Astrocyte of the hippocampus (primary cell): ENCODE measurements at regions not wholly inside any gene's neighbourhood (a gene's known extent, or its start where the extent isn't known, plus 50 kb on each side); places are given as distances from the start of the nearest gene placed in this dataset.

ENCODE experiments used
- DNase-seq: peaks from one replicate; pipeline ENCODE4 v3.0.0; 2011; ENCODE audit warnings: low read depth, low spot score

DNA sequence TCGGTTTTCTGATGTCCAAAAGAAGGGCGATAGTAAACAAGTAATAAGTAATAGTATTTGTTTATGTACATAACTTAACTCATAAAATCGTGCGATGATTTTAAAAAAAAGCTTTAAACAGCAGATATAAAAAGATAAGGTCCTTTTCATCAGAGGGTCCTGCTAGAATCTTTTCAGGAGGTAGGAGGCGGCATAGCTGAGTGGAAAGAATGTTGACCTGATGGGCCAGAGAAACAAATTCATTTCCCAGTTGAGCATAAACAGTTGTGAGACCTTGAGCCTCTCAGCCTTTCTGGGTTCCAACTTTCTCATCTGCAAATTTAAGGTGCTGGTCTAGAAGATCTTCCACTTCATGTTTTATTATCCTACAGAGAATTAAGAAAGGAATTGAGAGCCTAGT is 173.5 kb downstream of the LACC1 start:
- DNase-seq, result no peak

DNA sequence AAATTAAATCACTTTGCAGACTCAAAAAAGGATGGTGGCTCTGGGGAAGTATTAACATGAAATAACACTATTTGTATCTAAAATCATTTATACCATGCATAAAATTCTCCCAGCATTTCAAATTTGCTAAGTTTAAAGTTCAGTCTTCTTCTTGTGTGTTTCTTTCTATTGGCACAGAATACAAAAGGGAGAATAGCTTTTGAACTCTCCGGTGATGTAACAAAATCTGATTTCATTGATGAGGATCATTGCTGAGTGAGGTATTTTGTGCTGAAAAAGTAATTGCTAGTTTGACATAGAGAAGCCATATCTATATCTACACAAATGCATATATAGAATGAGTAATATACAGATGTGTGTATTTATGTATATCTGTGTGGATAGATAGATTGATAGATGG is 174.8 kb downstream of the LACC1 start:
- DNase-seq, result no peak

DNA sequence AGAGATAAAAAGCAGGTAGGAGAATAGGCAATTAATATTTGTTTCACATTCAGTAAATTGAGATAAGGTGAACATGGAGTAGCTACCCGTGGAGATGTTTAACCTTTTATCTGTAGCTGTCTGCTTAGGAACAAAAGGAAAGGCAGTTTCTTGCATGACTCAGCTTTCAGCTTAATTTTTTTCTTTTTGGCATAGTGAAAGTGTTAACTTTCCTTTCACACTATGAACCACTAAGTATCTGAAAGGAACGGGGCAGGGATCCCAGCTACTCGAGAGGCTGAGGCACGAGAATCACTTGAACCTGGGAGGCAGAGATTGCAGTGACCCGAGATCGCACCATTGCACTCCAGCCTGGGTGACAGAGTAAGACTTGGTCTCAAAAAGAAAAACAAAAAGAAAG is 176.0 kb downstream of the LACC1 start:
- peak; percentile 50 for DNase-seq

DNA sequence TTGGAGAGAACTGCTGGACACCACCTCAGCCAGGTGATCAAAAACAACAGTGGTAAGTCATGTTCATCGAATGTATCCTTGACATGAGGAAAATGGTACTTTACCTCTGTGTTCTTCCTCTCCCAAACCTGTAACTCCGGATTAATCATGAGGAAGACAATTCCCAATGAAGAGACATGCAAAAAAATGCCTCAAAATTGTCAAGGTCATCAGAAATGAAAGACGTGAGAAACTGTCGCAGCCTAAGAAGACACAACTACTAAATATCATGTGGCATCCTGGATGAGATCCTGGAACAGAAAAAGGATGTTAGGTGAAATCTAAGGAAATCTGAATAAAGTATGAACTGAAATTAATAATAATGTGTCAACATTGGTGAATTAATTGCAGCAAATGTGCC is 178.4 kb downstream of the LACC1 start:
- no peak for DNase-seq

DNA sequence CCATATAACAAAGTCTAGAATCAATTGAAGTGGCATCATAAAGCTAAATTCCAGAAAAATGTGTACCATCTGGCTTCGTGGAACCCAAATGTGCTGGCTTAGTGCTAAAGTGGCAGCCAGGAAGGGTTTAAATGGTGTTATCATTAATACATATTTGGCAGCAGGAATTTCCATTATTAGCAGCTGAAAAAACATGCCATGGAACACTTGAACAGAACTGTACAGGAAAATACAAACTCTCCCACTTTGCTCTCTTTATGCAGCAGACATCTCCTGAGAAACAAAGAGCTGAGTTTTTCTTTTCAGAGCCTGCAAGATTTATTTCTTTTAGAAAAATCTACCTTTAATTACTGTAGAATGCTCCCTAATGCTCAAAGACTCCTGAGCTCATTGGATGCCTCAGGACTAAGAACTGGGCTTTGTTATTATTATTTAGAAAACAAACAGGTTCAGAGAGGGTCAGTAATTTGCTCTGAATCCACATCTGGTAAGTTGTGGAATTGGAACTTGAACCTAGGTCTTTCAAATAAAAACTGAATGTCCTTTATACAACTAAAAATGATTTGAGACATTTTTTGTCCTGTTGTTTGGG is 179.0 kb downstream of the LACC1 start:
- no peak for DNase-seq

DNA sequence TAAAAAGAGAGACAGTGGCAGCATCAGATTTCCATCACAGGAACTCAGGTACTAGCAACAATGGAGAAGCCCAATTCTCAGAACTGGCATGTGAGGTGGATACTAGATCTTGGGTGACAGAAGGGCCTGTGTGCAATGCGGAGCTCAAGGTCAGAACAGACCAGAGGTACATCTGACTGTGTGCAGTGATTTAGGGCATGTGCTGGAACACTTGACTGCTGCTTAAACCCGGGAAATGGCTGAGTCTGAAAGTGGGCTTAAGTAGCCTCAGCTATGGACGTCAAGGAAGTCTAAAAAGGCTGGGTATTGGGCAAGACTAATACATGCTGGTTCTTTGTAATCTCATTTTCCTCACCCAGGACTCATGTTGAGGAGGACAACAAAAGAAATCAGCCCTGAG is 182.2 kb downstream of the LACC1 start:
- DNase-seq, result no peak

DNA sequence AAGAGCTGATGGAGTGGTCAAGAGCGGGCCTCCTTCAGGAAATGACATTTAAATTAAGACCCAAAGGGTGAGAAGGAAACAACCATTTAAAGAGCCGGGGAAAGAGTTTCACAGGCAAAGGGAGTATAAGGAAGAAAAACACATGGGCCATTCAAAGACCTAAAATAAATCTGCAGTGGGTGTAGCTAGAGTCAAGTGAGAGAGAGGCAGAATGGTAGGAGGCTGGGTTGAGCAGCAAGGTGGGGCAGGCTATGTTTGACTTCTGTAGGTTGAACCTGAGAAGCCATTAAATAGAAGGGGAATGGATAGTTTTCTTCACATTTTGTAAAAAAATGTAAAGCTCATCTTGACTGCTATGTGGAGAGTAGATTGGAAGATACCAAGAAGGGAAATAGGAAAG is 183.8 kb downstream of the LACC1 start:
- DNase-seq, result no peak

DNA sequence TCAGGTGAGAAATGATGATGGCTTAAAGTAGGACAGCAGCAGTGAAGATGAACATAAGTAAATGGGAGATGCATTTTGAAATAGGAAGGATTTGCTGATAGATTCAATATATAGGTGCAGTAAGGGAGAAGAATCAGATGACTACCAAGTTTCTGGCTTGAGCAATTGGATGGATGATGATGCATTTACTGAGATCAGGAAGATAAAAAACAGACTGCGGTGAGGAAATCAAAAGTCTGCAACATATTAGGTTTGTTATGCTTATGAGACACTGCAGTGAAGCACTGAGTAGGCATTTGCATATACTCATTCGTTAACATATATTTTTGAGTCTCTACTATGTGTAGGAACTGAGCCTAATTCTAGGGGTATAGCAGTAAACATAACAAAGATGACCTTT is 184.2 kb downstream of the LACC1 start:
- no peak for DNase-seq

DNA sequence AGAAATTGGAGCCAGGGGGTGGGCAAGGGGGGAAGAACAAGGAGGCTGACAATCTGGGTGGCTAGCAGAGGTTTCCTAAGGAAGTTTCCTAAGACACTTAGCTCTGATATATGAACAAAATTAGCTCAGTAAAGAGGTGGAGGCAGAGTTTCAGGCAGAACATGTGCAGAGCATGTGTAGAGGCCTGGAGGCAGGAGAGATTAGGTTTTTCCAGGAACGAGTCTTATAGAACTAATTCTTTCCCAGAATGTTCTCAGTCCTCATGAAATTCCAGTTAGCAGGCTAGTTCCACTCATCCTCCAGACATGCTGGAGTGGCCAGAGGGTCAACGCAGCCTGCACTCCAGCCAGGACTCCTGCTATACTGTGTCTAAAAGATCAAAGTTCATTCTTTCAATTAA is 184.7 kb downstream of the LACC1 start:
- DNase-seq, result no peak

DNA sequence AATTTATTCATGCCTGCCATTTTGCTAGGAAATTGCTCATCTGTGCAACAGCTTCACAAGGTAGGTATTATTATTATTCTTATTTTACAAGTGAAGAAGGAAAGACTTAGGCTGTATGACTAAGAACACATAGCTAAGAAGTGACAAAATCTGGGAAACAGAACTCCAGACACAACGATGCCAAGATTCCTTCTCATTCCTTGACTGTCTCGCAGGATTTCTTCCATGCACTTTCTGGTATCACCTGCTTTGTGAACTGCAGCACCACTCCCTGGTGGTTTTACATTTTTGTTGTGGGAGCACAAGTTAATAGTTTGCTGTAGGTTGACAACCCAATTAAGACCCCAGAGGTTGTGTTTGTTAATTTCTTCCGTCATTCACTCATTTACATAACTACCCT is 188.5 kb downstream of the LACC1 start:
- DNase-seq, result peak; percentile 76

DNA sequence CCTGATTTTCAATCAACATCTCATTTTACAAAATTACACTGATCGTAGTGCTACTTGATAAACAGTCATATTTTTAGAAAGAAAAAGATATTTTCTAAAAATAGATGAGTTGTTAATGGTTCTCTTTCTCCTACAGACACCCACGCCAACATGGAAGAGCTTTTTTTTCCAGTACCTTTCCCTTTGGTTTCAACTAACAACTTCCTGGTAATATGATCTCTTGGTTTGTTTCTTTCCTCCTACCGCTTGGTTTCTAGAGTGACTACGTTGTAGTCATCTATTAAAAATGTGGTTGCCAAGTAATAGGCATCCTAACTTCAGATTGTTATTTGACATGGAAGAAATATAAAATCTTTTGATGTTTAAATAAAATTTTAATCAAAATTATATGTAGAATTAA is 189.0 kb downstream of the LACC1 start:
- DNase-seq, result peak; percentile 56

DNA sequence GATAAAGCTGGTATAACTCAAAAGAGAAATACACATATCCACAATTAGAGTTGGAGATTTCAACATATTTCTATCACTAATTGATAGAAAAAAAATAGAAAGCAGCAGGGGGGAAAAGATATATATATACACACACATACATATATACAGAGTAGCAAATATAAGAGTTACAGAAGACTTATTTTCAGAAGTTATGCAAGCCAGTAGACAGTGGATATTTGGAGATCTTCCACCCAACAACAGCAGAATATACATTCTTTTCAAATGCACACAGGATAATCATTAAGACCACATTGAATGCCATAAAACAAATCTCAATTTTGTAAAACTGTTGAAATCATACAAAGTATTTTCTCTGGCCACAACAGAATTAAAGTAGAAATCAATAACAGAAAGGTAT is 192.8 kb downstream of the LACC1 start:
- DNase-seq, result no peak

DNA sequence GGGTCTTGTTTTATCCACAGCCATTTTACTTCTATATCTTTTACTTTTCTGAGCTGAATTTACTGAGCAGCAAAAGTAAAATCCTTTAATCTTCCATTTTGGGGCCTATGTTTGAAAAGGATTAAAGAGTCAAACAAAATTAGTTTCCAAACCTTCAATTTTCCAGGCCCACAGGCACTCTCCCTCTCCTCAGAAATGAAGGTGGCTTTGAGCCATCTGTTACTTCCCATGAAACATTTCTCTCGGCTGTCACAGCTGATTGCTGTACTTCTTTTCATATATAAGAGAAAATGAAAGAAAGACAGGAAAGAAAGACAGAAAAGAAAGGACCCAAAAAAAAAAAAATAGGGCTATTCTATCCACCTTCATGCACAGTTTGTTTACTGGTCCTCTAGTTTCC is 194.9 kb downstream of the LACC1 start:
- DNase-seq, result no peak

DNA sequence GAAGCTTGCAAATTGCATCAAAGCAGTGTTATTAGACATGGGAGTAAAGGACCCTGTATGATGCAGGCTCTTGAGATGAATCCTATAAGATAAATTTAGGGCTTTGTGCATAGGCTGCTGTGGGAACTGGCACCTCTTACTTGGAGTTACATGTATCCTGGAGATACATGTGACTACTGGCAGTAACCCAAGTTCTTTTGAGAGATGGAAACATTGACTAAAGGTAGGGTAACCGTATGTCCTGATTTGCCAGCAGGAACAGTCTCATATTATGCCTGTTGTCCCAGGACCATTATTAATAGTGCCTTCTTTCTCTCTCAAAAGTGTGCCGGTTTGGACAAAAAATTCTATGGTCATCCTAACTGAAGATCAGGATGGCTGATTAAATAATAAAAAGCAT is 195.4 kb downstream of the LACC1 start:
- no peak for DNase-seq

DNA sequence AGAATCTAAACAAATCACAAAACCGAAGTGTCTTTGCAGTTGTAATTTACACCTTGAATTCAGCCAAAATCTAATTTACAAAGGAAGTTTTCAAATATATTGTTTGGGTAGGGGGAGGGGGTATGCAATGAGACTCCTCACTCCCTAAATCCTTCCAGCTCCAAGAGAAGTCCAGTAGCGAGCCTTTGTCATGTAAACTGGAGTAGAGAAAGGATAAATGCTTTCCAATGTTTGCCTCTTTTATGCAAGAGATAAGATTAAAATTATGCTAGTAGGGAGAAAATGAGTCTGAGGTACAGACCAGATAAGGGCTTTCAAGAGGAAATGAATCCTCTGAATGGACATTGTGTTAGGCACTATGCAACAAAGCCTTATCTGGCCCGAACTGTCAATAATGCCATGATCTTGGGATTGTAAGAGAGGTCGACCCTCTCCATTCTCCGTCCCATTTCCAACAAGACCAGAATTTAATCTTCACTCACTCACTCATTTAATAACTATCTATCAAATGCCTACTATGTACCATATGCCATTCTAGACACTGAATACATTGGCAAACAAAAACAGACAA is 199.2 kb downstream of the LACC1 start:
- no peak for DNase-seq

DNA sequence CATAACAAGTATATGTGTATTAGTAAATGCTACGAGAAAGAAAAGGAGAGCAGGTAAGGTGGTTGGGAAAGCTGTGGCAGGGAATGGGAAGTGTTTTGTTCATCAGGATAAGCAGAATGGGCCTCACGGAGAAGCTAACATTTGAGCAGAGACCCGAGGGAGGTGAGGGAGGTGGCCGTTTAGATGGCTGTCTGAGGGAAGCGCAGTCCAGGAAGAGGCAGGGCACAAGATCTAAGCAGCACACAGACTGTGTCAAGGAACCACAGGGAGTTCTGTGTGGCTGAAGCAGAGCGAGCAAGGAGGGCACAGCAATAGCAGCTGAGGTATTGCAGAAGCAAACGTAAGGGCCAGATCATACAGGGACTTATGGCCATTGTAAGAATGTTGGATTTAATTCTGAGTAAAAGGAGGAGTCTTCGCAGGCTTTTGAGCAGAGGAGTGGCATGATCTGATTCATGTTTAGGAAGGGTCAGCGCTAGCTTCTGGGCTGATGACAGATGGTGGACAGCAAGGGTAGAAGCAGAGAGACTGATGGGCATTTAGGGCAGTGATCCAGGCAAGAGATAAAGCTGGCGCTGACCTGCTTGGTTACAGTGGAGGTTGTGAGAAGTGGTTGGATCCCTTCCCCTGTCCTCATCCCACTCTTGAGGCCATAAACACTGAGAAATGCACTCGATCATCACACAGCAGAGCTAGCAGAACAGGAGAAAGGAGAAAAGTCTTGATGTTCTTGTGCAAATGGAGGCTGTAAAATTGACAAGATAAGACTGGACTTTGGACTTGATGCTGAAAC is 199.9 kb downstream of the LACC1 start:
- no peak for DNase-seq

DNA sequence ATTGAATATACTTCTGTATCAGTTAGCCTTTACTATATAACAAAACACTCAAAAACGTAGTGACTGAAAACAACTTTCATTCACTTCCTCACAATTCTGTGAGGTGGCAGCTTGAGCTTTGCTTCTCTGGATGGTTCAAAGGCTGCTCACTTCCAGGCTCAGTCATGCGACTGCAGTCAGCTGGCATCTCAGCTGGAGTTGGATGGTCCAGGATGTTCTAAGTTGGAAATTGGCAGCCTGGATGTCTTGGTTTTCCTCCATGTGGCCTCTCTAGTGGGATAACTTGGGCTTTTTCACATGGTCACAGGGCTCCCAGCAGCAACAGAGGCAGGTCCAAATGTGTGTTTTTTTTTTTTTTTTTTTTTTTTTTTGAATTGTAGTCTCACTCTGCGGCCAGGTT is 204.4 kb downstream of the LACC1 start:
- DNase-seq, result no peak

DNA sequence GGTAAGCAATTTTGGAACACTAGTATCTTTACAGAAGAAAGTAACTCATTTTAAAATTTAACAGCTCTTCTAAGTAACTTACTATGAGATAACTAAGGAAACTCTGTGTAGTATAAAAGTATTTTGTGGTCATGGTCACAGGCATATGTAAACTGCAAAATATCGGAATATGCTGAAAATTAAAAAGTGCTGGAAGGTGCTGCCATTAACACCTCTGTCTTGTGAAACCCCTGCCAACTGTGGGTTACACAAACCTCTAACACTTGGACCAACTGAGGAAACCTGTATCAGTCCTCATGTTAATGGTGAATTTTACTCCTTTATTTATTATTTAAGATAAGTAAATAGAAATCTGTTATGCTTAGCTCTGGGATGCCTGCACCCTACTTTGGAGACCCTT is 206.7 kb downstream of the LACC1 start:
- DNase-seq, result no peak

DNA sequence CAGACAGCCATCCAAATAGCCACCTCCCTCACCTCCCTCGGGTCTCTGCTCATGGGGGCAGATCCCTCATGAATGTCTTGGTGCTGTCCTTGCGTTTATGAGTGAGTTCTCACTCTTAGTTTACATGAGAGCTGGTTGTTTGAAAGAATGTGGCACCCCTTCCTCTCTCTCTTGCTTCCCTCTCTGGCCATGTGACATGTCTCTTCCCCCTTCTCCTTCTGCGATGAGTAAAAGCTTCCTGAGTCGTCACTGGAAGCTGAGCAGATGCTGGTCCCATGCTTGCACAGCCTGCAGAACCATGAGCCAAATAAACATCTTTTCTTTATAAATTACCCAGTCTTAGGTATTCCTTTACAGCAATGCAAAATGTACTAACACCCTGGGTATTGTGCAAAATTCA is 208.7 kb downstream of the LACC1 start:
- DNase-seq, result no peak

DNA sequence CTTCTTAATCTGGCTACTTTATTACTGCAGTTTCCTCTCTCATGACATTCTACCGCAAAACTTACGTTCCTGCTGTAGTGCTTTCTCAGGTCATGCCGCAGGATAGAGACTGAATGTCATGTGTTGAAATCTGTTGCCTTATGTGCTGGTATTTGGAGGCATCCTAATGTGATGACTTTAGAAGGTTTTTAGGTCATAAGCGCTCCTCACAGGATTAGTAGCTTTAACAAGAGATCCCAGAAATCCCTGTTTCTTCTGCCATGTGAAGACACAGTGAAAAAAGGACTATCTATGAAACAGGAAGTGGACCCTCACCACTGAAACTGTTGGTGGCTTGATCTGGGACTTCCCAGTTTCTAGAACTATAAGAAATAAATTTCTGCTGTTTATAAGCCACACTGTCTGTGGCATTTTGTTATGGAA is 209.3 kb downstream of the LACC1 start:
- no peak for DNase-seq

DNA sequence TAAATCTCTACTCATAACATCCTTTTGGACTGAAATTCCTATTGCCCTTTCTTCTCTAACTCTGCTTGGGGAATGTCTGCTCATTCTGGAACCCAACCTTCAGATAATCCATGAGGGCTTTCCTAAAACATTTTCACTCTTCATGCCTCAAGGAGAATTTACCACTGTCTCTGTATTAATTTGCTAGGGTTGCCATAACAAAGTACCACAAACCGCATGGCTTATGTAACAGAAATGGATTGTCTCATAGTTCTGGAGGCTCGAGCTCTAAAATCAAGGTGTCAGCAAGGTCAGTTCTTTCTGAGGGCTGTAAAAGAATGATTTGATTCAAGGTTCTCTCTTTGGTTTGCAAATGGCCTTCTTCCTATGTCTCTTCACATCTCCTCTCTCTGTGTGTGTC is 209.7 kb downstream of the LACC1 start:
- no peak for DNase-seq

DNA sequence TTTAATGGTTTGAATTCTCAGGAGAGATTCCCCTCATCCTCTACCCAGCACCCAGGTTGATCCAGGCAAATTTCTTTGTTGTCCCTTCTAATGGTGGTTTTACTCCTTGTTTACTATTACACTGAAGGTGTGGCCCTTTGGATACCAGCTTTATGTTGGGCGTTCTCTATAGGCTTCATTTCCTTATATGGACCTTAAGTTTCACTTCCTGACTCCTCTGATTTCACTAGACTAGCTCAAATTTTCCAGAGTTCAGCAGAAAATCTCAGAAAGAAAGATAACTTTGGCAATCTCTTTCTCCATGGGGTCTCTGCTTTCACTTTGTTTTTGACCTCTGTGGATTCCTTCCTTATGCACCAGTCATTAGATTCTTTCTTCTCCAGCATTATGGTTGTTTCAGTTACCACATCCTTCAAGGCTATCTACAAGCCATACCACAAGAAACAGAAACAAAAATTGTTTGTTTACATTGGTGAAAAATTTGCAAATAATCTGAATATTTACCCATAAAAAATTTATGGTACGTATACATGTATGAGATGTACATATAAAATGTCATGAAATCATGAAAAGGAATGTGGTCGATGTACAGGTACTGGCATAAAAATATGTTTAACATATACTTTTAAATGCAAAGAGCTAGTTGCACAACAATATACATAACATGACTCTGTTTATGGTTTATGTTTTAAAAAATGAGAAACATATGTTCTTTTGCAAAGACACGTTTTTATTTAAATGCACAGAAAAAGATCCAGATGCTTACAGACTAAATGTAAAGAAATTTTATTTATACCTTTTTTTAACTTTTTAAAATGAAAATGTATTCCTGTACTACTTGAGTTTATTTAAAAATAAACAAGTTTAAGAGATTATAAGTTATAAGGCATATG is 212.6 kb downstream of the LACC1 start:
- DNase-seq, result no peak
